Dermis microvascular lymphatic vessel endothelial cell (primary cell): ENCODE measurements at regions not wholly inside any gene's neighbourhood (a gene's known extent, or its start where the extent isn't known, plus 50 kb on each side); places are given as distances from the start of the nearest gene placed in this dataset.
"Not testable (repeated sequence)": the region's sequence is repeated elsewhere in the genome, so short reads cannot be mapped to it uniquely, and the experiment has no call there.

Experiments used
- DNase-seq, 2 donors: peaks; one replicate each; pipeline versions ENCODE4 v3.0.0 to v3.0.0-alpha.2; 2010; ENCODE audit warnings: low read depth in 2 of 2

DNA sequence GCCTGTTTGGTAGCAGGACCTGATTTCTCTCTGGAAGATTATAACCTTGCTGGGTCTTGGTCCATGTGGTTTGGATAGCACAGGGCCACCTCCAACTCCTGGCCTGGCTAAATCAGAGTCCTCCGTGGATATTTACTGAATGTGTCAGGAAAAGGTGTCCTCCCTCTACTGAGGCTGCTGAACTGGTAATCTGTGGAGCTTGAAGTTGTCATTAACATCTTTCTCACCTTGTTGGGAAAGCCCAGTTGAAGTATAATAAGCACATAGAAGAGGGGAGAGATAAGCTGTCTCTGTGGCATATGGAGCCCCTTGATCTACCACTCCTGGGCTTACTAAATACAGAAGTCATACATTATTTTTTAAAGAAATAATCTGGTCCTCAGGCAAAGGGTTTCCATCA, 294.3 kb upstream of the B3GALT2 start:
- DNase-seq = no peak

DNA sequence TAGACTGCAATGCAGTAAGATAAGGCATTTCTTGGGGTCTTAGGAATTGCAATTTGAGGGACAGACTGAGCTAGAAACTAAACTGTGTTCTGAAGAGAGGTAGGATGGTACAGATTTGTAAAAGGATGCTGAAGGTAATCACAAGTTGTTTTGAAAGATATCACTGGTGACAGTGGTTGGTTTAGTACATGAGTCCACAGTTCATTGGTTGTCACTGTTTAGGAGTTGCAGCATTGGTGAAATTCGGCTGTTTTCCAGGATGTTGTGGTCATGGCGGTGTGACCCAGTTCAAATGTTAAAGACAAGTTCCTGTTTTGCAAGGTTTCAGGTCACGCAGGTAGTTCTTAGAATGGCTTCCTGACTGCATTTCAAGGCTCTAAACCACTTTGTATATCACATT, 292.8 kb upstream of the B3GALT2 start:
- no peak for DNase-seq

DNA sequence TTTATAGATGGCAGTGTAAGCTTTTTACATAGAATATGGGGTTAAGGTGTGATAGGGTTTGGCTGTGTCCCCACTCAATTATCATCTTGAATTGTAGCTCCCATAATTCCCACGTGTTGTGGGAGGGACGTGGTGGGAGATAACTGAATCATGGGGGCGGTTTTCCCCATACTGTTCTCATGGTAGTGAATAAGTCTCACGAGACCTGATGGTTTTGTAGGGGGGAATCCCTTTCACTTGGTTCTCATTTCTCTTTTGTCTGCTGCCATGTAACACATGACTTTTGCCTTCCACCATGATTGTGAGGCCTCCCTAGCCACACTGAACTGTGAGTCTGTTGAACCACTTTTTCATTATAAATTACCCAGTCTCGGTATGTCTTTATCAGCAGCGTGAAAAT, 290.3 kb upstream of the B3GALT2 start:
- no peak for DNase-seq

DNA sequence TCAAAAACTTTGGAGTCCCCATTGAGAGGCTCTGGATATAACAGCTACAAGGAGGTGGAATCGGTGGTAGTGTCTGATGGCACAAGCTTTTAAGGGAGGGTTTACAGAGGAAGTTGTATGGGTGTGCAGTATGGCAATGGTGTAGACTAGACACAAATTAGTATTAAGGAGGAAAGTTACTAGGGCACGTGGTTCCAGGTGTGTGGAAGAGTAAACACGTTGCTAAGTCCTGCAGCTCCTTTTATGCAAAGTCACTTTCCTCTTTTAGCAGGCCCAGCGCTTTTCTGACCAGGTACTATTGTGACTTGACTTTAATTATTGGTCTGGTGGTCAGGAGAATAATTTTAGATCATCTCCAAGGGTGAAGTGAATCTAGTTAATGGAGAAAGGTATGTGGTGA, 287.5 kb upstream of the B3GALT2 start:
- no peak for DNase-seq

DNA sequence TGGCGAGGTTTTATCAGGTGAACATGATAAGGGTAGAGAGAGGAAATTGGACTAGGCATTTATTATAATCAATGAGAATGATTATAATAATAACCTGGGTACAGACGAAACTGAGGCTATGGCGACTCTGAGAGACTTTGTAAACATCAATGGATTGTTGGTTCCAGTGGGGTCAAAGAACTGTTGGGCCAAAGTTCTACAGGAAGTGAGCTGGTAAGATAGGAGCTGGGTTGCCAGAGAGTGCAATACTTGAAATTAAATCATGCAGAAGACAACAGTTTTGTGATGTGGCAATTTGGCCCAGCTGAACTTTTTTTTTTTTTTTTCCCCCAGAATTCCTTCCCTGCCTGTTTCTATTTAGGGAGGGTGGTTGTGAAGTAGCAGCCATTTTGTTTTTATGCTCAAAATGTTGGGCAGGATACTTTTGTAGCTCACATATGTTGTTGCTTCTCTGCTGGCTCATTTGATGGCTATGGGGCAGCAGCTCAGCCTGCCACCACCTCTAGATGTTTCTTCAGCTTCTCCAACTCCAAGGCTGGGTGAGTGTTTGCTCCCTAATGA, 286.5 kb upstream of the B3GALT2 start:
- no peak for DNase-seq

DNA sequence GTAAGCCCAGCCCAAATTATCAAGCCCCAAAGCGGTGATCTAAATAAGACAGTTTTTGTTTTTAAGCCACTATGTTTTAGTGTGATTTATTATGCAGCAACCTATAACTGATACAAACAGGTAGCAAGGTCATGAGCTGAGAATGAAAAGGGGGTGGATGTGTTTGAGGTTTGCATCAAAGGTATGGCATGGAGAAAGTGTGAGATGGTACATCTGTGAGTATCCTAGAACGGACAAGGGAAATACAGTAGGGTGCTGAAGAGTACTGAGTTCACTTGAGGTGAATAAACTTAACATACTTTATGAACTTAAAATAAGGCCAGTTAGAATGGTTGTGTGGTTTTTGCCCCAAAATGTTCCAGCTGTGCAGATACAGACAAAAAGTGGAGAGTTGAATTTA, 286.0 kb upstream of the B3GALT2 start:
- no peak for DNase-seq

DNA sequence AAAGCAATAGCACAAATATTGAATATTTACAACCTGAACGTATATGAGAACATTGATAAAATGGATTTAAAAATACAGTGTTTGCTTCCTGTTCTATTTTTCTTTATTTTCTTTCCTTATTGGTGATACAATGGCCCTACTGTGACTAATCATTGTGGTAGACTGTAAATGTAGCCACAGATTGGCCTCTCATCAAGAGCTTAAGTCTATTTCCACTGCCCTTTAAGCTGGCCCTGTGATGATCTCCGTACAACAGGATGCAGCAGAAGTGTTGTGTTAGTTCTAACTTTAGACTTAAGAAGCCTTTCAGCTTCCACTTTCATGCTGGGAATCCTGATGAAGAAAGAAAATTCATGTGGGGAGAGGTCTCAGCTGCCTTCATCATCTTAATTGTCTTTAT, 285.6 kb upstream of the B3GALT2 start:
- DNase-seq = no peak

DNA sequence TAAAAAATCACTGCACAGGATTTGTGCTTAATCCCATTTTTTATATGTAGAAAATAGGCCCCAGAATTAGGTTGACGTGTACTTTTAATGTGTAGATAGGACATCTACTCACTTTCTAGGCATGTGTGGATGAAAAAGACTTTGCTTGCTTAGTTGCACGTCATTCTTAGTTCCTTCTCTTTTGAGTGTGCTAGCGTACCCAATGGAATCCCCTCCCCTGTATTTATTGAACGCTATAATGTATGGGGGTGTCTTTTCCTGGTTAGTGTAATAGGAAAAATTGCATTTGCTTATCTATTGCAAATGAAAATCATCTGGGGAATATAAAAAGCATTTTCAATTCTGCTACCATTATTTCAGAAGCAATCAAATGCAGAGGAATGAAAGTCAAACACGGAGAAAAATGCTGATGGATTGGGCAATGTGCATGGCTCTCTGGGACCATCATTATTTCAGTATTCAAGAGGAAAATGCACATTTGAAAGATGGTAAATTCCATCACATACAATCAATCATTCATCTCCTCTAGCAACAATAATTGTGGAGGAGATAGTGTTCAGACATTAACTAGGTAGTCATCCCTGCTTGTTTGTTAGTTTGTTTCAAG, 277.0 kb upstream of the B3GALT2 start:
- no peak for DNase-seq

DNA sequence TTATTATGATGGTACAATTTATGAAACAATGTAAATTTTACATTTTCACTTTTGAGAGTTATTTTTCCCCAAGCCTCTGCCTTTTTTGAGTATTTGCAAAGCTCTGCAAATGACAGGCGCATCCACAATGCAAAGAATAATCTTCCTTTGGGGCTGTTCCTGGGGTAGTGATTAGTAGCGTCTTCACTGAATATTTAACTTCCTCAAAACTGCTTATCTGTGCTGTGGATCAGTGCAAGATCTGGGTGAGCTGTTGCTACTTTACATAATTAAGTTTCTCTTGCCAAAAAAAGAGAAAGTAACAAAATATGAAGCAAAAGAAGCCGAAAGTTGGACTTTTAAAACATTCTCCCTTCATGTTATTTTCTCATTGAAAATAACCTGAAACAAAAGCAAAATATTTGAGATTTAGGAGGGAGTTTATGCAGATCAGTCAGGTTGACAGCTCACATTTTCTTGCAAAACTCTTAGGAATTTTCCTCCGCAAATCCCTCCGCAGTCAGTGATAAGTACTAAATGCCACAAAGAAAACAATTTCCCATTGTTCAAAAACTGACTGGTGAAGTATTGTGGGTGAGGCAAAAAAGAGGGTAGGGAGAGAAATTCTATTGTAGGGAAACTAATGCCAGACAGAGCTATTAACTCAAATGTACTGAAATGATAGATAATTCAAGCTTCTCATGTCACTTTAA, 276.4 kb upstream of the B3GALT2 start:
- no peak for DNase-seq

DNA sequence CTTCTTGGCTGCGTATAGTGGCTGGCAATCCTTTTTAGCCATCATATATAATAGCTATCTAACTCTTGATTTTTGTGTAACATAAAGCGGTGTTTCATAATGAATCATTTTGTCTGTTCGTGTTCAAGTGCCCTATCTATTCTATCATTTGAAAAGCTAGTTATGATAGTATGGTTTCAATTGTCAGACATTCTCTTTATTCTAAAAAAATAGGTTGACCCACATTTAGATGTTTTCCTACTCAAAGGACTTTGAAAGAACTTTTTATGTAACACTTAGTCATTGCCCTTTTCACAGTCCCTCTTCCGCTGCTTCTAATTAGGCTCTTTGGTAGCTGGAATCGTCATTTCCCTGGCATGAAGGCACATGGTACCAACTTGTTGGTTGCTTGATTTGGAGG, 272.2 kb upstream of the B3GALT2 start:
- DNase-seq = no peak

DNA sequence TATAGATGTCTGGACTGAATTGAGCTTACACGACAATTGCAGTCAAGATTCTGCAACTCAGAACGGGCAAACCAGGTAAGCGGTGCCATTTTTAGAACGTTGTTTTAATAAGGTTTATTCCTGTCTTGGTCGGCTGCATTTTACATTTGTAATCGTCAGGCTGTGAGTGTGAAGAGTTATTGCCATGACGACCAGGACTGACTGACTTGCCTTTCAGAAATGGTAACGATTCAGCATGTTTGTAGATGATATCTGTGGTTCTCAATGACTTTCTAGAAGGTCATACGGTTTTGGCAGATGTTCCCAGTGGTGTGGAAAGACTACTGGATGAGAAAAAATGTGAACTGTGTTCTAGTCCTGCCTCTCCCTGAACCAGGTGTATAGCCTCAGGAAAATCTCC, 271.3 kb upstream of the B3GALT2 start:
- no peak for DNase-seq

DNA sequence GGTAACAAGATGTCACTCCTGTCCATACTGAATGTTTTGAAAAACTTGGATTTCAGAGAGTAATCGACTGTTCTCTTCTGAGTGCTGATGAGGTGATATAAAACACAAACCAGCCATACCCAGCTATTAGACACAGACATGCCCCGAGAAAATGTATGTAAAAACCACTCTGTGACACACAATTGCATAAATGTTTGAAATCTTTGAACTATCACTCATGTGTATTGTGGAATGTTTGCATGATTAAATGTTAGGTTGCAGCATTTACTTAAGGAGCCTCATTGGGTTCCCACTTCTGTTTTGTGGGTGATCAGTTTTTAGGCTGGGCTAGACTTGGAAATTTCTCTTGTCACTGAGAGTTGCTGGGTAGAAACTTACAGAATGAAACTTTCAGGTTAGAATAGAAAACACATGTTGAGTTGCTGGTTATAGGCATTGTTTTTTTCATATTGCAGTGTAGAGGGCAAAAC, 270.4 kb upstream of the B3GALT2 start:
- DNase-seq = no peak

DNA sequence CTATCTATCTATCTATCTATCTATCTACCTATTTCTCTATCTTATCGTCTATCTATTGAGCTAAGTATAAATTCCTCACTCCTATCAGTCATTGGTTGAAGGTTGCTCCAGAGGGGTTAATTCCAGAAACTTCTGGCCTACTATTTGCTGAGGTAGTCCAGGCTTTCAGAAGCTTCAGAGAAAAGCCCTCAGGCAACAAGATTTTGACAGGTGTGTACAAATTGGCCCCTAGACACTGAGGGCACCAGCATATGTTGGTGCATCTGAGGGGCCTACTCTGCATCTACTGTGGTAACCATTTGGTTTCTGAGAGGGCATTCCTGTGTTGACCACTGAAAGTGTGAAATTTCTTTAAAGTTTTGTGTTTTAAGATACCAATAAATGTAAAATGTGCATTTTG, 265.2 kb upstream of the B3GALT2 start:
- DNase-seq = no peak

DNA sequence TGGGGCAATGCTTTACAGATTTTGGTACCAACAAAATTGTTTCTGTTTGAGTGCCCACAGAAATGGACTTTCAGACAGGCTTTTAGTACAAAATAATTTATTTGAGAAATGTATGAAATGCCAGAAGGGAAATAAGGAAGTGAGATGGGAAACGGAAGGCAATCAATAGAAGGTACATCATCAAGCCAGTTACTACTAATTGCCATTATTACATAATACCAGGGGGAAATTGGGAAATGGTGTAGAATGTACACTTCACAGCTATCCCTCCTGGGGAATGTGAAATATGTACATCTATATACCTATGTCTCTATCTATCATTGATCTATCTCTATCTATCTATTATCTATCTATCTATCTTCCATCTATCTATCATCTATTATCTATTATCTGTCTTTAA, 264.6 kb upstream of the B3GALT2 start:
- no peak for DNase-seq

DNA sequence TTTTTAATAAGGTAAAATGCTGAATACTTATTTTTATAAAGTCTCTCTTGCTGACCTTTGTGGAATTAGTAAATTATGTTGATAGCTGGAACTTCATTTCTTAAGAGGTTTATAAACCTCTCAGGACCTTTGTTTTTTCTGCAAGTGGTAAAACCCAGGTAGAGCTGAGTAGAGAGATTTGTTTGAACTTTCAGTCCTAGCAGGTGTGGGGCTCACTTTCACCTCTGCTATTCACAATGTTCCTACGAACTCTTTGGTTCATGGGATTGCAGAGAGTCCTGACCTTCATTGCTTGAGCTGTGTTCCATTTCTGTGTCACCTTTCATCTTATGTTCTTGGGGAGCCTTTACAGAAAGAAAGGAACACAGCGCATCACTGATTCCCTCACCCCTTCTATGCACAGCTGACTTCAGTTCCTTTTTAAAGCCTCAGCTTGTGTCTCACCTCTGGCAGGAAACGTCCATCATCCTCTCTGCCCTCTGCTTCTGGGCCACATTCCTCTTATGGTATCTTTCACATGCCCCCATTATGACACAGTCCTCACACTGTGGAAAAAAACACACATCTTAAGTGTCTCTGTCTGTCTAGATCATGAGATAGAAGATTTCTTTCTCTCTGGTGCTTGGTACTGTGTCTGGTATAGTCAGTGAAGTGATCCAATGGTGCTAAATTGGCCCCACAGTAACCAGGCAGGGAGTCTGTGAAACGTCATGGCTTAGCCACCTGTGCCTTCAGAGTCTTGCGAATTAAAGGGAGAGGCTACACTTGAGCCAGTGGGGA, 262.5 kb upstream of the B3GALT2 start:
- DNase-seq = no peak

DNA sequence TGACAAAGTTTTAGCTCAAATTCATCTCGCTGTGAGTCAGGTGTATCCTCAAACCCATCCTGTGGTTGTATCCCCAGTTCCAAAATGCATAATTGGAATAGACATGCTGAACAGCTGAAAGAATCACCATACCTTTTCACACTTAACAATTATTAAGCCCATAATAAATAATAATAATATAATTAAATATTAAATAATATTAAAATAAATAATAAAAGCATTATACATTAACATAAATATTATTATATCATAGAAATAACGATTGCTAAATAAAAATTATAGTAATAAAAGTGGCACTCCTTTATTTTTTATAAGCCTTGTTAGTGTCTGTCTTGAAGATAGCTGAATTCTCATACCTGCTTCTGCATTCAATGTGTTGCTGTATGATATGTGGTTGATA, 257.5 kb upstream of the B3GALT2 start:
- DNase-seq = no peak

DNA sequence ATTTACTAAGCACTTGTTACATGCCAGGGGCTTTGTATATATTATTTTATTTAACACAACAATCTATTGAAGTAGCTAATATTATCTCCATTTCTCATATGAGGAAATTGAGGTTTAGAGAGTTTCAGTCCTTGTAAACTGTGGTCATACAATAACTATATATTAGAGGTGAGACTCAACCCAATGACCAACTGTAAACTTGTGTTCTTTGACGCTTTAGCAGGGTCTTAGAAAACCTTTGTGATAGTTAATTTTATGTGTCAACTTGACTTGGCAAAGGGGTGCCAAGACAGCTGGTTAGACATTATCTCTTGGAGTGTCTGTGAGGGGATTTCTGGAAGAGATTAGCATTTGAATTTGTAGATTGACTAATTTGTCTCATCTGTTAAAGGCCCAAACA, 252.4 kb upstream of the B3GALT2 start:
- no peak for DNase-seq

DNA sequence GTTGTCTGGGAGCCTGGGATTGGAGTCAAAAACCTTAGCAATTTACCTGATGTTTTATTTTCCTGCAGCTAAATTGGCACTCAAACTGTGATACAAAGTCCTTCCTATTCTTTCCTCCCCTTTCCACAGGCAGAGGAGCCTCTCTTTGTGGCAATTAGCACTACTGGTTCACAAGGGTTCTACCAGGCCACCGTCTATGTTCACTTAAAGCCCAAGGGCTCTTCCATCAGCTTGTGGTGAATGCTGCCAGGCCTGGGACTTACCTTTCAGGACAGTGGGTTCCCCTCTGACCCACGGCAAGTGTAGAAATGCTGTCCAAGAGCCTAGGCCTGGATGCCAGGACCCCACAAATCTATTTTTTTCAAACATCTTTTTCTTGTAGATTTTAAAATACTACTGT, 251.9 kb upstream of the B3GALT2 start:
- no peak for DNase-seq

DNA sequence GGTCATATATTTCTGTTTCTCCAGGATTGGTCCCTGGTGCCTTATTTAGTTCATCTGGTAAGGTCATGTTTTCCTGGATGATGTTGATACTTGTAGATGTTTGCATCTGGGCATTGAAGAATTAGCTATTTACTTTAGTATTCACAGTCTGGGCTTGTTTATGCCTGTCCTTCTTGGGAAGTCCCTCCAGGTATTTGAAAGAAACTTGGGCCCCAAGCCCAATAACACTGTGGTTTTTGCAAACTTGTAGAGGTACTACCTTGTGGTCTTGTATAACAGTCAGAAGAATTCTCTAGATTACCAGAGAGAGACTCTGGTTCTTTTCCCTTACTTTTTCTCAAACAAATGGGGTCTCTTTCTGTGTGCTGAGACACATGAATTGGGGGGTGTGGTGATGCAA, 251.4 kb upstream of the B3GALT2 start:
- no peak for DNase-seq

DNA sequence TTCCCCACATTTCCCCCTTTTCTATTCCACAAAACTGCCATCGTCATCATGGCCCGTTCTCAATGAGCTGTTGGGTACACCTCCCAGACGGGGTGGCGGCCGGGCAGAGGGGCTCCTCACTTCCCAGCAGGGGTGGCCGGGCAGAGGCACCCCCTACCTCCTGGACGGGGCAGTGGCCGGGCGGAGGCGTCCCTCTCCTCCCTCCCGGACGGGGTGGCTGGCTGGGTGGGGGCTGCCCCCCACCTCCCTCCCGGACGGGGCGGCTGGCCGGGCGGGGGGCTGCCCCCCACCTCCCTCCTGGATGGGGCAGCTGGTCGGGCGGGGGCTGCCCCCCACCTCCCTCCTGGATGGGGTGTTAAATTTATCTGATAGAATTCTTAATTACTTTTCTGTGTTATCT, 250.9 kb upstream of the B3GALT2 start:
- not testable (repeated sequence) for DNase-seq

DNA sequence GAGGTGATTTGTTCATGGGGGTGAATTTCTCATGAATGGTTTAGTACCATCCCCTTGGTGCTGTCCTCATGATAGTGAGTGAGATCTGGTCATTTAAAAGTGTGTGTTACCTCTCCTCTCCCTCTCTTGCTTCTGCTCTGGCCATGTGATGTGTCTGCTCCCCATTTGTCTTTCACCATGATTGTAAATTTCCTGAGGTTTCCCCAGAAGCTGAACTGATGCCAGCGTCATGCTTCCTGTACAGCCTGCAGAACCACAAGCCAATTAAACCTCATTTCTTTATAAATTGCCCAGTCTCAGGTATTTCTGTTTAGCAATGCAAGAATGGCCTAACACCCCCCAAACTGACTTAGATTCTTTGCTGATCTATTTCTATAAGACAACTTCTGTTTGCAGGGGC, 249.4 kb upstream of the B3GALT2 start:
- DNase-seq = peak; percentile 22 to 65

DNA sequence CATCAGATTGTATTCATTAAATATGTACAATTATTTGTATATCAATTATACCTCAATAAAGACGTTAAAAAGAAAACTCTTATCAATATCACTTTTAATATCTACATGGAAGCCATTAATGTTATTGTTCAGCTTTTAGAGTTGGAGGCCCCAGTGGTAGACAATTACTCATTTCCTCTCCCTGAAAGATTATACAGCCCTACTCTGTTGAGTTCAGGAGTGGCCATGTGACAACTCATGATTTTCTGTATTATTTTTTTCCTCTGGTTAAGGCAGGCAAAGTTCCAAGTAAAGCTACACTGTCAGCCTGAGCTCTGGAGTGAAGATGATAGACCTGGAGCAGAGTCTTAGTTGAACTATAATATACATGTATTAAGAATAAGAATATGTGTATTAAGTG, 247.9 kb upstream of the B3GALT2 start:
- DNase-seq = peak; percentile 32 to 85

DNA sequence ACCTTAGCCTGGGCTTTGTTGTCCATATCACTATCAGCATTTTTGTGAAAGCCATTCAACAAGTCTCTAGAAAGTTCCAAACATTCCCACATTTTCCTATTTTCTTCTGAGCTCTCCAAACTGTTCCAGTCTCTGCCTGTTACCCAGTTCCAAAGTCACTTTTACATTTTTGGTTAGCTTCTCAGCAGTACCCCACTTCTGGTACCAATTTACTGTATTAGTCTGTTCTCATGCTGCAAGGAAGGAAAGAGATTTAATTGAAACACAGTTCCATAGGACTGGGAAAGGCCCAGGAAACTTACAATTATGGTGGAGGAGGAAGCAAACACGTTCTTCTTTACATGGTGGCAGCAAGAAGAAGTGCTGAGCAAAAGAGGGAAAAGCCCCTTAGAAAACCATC, 247.2 kb upstream of the B3GALT2 start:
- no peak for DNase-seq
